HepG2 (cell line): ENCODE measurements at regions not wholly inside any gene's neighbourhood (a gene's known extent, or its start where the extent isn't known, plus 50 kb on each side); places are given as distances from the start of the nearest gene placed in this dataset.

Experiments used
- ATAC-seq: fragments of 200-7000 bp; cut with Tn5 transposase; 3 replicates; pipeline ENCODE4 v1.9.1; 2020; ENCODE audit warnings: mild to moderate bottlenecking, moderate library complexity
- BruUV-seq: library from RNA; stranded (reverse); fragments of 400-500 nt; replicated peaks from 2 replicates; lab custom pipeline; 2021; lab: Mats Ljungman, UMichigan
- CTCF ChIA-PET: fragments of 300-600 bp; formaldehyde crosslinking; extraction: SDS; loops from one replicate; lab custom pipeline; 2021; ENCODE audit warnings: low total read pairs, inconsistent platforms, low intra/inter-chr PET ratio; lab: Yijun Ruan, JAX
- POLR2A ChIA-PET: fragments of 350-600 bp; sonication (Branson Sonifier 250); formaldehyde crosslinking; loops from one replicate; lab custom pipeline; 2020; ENCODE audit warnings: antibody characterized with exemption, inconsistent platforms; lab: Yijun Ruan, JAX
- DNase-seq: peaks from one replicate; pipeline ENCODE4 v3.0.0-alpha.2; 2015; ENCODE audit warnings: low spot score
- FAIRE-seq: peaks from 3 replicates; lab custom pipeline; 2011; peaks lifted over from hg19 to GRCh38; lab: Jason Lieb, UNC
- H2AFZ ChIP-seq: one replicate; pipeline ENCODE4 v1.6.1; 2011; ENCODE audit warnings: low read length, inconsistent platforms
- H3K27ac ChIP-seq: fragments of 300-600 bp; 3 replicates; pipeline ENCODE4 v1.8.0; 2011; ENCODE audit warnings: mixed run types, mild to moderate bottlenecking, mixed read lengths, low read length, inconsistent platforms; ENCODE audit not compliant: insufficient read depth; ENCODE audit errors: extremely low read length
- H3K27me3 ChIP-seq, 2 experiments: fragments of 200-600 bp in 1 of 2; 2 replicates in 1 of 2; 3 replicates in 1 of 2; pipeline versions ENCODE4 v1.6.0 to v1.8.0; 2011; ENCODE audit warnings: low read length in 2 of 2, mild to moderate bottlenecking in 2 of 2, moderate library complexity in 2 of 2, inconsistent platforms in 1 of 2; ENCODE audit not compliant: insufficient read depth in 2 of 2, control insufficient read depth in 1 of 2
- H3K36me3 ChIP-seq, 2 experiments: fragments of 200-600 bp in 1 of 2; replicated peaks in 1 of 2; 2 replicates in 1 of 2; 3 replicates in 1 of 2; pipeline versions ENCODE4 v1.5.1 to v1.8.0; 2011; ENCODE audit warnings: low read length in 2 of 2, inconsistent platforms in 1 of 2; ENCODE audit not compliant: insufficient read depth in 2 of 2, control insufficient read depth in 1 of 2
- H3K4me1 ChIP-seq: 2 replicates; pipeline ENCODE4 v1.5.1; 2012; ENCODE audit warnings: low read length, inconsistent platforms; ENCODE audit not compliant: insufficient read depth
- H3K4me2 ChIP-seq: 2 replicates; pipeline ENCODE4 v1.6.0; 2011; ENCODE audit warnings: low read depth, low read length, inconsistent platforms
- H3K4me3 ChIP-seq, 3 experiments: fragments of 200-600 bp in 1 of 3; sonication (generic), shearing (Covaris generic) in 1 of 3; replicated peaks in 1 of 3; 2 replicates each; pipeline ENCODE4 v1.5.1; 2011 to 2016; ENCODE audit warnings: low read length in 3 of 3, inconsistent platforms in 2 of 3, low read depth in 2 of 3, mild to moderate bottlenecking in 2 of 3, control low read depth in 1 of 3, mixed read lengths in 1 of 3; ENCODE audit not compliant: insufficient read depth in 1 of 3
- H3K79me2 ChIP-seq: one replicate; pipeline ENCODE4 v1.6.1; 2011; ENCODE audit warnings: low read length, inconsistent platforms; ENCODE audit not compliant: insufficient read depth
- H3K9ac ChIP-seq: 2 replicates; pipeline ENCODE4 v1.6.0; 2011; ENCODE audit warnings: mild to moderate bottlenecking, low read depth, low read length, inconsistent platforms; ENCODE audit not compliant: insufficient read depth
- H3K9me3 ChIP-seq: 2 replicates; pipeline ENCODE4 v1.5.1; 2012; ENCODE audit warnings: mild to moderate bottlenecking, low read length
- H4K20me1 ChIP-seq: 2 replicates; pipeline ENCODE4 v1.6.0; 2011; ENCODE audit warnings: inconsistent platforms, mild to moderate bottlenecking, low read length, moderate library complexity; ENCODE audit not compliant: insufficient read depth
- AKAP8 ChIP-seq: sonication (generic); formaldehyde crosslinking; IDR thresholded peaks from 2 replicates; pipeline ENCODE4 v1.5.1; 2020; ENCODE audit warnings: mild to moderate bottlenecking, missing genetic modification reagents
- HIVEP1 ChIP-seq: sonication (generic); formaldehyde crosslinking; IDR thresholded peaks from 2 replicates; pipeline ENCODE4 v1.4.0; 2020; ENCODE audit warnings: mild to moderate bottlenecking, missing genetic modification reagents
- HNRNPLL ChIP-seq: fragments of 200-400 bp; formaldehyde crosslinking; IDR thresholded peaks from 2 replicates; pipeline ENCODE4 v1.6.1; 2017; ENCODE audit warnings: mild to moderate bottlenecking, low read depth, low read length; ENCODE audit not compliant: poor library complexity, severe bottlenecking
- JUN ChIP-seq: sonication (generic); formaldehyde crosslinking; IDR thresholded peaks from 2 replicates; pipeline ENCODE4 v1.4.0; 2020; ENCODE audit warnings: mild to moderate bottlenecking, missing genetic modification reagents
- NR2F6 ChIP-seq, 2 experiments: IDR thresholded peaks; 2 replicates each; pipeline ENCODE4 v1.6.1; 2016; ENCODE audit warnings: antibody characterized with exemption in 1 of 2, mild to moderate bottlenecking in 1 of 2
- NR3C1 ChIP-seq: sonication (generic); formaldehyde crosslinking; IDR thresholded peaks from 2 replicates; pipeline ENCODE4 v1.4.0; 2020; ENCODE audit warnings: missing genetic modification reagents
- PHF21A ChIP-seq: sonication (generic); formaldehyde crosslinking; IDR thresholded peaks from 2 replicates; pipeline ENCODE4 v1.5.0; 2020; ENCODE audit warnings: mild to moderate bottlenecking, missing genetic modification reagents
- PPARG ChIP-seq: conservative IDR thresholded peaks from 2 replicates; pipeline ENCODE4 v1.6.1; 2016; ENCODE audit warnings: missing biosample characterization, missing genetic modification reagents
- SRSF4 ChIP-seq: fragments of 200-400 bp; formaldehyde crosslinking; IDR thresholded peaks from one replicate; pipeline ENCODE4 v1.6.1; 2018; ENCODE audit warnings: mild to moderate bottlenecking, low read depth, low read length, moderate library complexity; ENCODE audit not compliant: poor library complexity, severe bottlenecking
- ZBTB1 ChIP-seq: sonication (generic); formaldehyde crosslinking; IDR thresholded peaks from 2 replicates; pipeline ENCODE4 v1.4.0; 2020; ENCODE audit warnings: missing genetic modification reagents, borderline replicate concordance
- ZIK1 ChIP-seq: sonication (generic); formaldehyde crosslinking; IDR thresholded peaks from 2 replicates; pipeline ENCODE4 v1.5.0; 2020; ENCODE audit warnings: mild to moderate bottlenecking, low read depth, missing genetic modification reagents, borderline replicate concordance
- ZNF350 ChIP-seq: sonication (generic); formaldehyde crosslinking; IDR thresholded peaks from 2 replicates; pipeline ENCODE4 v1.4.0; 2020; ENCODE audit warnings: mild to moderate bottlenecking, low read depth, missing genetic modification reagents, borderline replicate concordance
- ZNF773 ChIP-seq: sonication (generic); formaldehyde crosslinking; IDR thresholded peaks from 2 replicates; pipeline ENCODE4 v1.4.0; 2020; ENCODE audit warnings: missing genetic modification reagents, borderline replicate concordance
- WGBS: methylation state at CpG from one replicate; pipeline ENCODE4 v1.1.6; 2017; ENCODE audit warnings: low lambda C conversion rate; 5-methylcytosine and 5-hydroxymethylcytosine counted together
- in situ Hi-C: cut with HindIII; loops from 2 replicates; pipeline ENCODE4 v1.10.0; 2017; ENCODE audit warnings: low pct_unique_long_range_greater_than_20kb; ENCODE audit not compliant: extremely low pct_ligation_motif_present
- intact Hi-C: fragments of 100-400 bp; cut with micrococcal nuclease; formaldehyde crosslinking; loops from one replicate; pipeline ENCODE4 v1.10.0; 2022; ENCODE audit not compliant: unreplicated experiment
- TF ChIP-seq, protein P1 (sequence below): sonication (generic); formaldehyde crosslinking; conservative IDR thresholded peaks from 2 replicates; pipeline ENCODE4 v1.4.0; 2020; ENCODE audit warnings: missing genetic modification reagents
- TF ChIP-seq, protein P2 (sequence below): sonication (generic); formaldehyde crosslinking; conservative IDR thresholded peaks from 2 replicates; pipeline ENCODE4 v1.4.0; 2020; ENCODE audit warnings: mild to moderate bottlenecking, missing genetic modification reagents, moderate library complexity
- TF ChIP-seq, protein P3 (sequence below): sonication (generic); formaldehyde crosslinking; IDR thresholded peaks from 2 replicates; pipeline ENCODE4 v1.4.0; 2020; ENCODE audit warnings: mild to moderate bottlenecking, missing genetic modification reagents
- TF ChIP-seq, protein P4 (sequence below): sonication (generic); formaldehyde crosslinking; IDR thresholded peaks from 2 replicates; pipeline ENCODE4 v1.4.0; 2020; ENCODE audit warnings: missing genetic modification reagents
- TF ChIP-seq, protein P5 (sequence below): sonication (generic); formaldehyde crosslinking; IDR thresholded peaks from 2 replicates; pipeline ENCODE4 v1.5.1; 2020; ENCODE audit warnings: missing genetic modification reagents, mild to moderate bottlenecking, borderline replicate concordance

DNA sequence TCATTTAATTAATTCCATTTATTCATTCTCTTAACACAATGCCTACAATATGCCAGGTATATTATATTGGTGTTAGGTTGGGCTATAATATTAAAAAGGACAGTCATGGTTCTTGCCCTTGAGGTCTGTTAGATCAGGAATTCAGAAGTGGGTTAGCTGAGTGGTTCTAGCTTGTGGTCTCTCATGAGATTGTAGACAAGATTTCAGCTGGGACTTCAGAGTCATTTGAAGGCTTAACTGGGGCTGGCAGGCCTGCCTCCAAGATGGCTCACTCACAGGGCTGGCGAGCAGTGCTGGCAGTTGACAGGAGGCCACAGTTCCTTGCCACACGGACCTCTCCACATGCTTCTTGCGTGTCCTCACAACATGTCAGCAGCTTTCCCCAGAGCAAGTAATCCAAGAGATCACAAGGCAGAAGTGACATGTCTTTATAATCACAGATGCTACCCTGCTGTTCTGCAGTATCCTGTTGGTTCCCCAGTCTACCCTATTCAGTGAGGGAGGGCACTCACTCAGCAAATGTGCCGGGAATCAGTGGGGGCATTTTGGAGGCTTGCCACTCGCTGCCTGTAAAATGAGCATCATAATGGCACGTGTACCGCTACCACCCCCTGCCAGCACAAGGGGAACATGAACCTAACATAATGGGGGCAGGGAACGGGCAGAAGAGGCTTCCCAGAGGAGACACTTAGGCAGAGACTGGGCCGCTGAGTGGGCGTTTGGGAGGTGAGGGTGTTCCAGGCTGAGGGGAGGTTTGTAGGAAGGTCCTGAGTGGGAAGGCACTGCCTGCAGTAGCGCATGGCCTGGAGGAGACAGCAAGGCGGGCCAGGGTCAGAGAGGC lies 70.0 kb downstream of the EXOSC2 start:
- ChIA-PET CTCF (no interaction called here), POLR2A (no interaction called here)
- no peak for TF ChIP-seq ZNF350 (CRISPR knock-in tag)
- TF ChIP-seq NR2F6 (IDR thresholded peaks at IDR 0.05): no peak
- TF ChIP-seq NR2F6 (CRISPR knock-in tag; IDR thresholded peaks at IDR 0.05): no peak
- TF ChIP-seq PHF21A: no peak
- no peak for TF ChIP-seq ZIK1 (CRISPR knock-in tag)
- TF ChIP-seq SRSF4: no peak
- no peak for TF ChIP-seq NR3C1 (CRISPR knock-in tag)
- no peak for TF ChIP-seq HNRNPLL
- TF ChIP-seq, protein P1, sequence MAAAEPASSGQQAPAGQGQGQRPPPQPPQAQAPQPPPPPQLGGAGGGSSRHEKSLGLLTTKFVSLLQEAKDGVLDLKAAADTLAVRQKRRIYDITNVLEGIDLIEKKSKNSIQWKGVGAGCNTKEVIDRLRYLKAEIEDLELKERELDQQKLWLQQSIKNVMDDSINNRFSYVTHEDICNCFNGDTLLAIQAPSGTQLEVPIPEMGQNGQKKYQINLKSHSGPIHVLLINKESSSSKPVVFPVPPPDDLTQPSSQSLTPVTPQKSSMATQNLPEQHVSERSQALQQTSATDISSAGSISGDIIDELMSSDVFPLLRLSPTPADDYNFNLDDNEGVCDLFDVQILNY (CRISPR knock-in tag): no peak
- TF ChIP-seq ZNF773 (CRISPR knock-in tag): no peak
- TF ChIP-seq AKAP8: no peak
- TF ChIP-seq, protein P2, sequence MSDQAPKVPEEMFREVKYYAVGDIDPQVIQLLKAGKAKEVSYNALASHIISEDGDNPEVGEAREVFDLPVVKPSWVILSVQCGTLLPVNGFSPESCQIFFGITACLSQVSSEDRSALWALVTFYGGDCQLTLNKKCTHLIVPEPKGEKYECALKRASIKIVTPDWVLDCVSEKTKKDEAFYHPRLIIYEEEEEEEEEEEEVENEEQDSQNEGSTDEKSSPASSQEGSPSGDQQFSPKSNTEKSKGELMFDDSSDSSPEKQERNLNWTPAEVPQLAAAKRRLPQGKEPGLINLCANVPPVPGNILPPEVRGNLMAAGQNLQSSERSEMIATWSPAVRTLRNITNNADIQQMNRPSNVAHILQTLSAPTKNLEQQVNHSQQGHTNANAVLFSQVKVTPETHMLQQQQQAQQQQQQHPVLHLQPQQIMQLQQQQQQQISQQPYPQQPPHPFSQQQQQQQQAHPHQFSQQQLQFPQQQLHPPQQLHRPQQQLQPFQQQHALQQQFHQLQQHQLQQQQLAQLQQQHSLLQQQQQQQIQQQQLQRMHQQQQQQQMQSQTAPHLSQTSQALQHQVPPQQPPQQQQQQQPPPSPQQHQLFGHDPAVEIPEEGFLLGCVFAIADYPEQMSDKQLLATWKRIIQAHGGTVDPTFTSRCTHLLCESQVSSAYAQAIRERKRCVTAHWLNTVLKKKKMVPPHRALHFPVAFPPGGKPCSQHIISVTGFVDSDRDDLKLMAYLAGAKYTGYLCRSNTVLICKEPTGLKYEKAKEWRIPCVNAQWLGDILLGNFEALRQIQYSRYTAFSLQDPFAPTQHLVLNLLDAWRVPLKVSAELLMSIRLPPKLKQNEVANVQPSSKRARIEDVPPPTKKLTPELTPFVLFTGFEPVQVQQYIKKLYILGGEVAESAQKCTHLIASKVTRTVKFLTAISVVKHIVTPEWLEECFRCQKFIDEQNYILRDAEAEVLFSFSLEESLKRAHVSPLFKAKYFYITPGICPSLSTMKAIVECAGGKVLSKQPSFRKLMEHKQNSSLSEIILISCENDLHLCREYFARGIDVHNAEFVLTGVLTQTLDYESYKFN: no peak
- no peak for TF ChIP-seq ZBTB1 (CRISPR knock-in tag)
- TF ChIP-seq JUN (CRISPR knock-in tag): no peak
- TF ChIP-seq HIVEP1 (CRISPR knock-in tag): no peak
- TF ChIP-seq, protein P3, sequence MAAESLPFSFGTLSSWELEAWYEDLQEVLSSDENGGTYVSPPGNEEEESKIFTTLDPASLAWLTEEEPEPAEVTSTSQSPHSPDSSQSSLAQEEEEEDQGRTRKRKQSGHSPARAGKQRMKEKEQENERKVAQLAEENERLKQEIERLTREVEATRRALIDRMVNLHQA (CRISPR knock-in tag): no peak
- no peak for TF ChIP-seq PPARG (CRISPR knock-in tag)
- TF ChIP-seq, protein P4, sequence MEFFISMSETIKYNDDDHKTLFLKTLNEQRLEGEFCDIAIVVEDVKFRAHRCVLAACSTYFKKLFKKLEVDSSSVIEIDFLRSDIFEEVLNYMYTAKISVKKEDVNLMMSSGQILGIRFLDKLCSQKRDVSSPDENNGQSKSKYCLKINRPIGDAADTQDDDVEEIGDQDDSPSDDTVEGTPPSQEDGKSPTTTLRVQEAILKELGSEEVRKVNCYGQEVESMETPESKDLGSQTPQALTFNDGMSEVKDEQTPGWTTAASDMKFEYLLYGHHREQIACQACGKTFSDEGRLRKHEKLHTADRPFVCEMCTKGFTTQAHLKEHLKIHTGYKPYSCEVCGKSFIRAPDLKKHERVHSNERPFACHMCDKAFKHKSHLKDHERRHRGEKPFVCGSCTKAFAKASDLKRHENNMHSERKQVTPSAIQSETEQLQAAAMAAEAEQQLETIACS: no peak
- TF ChIP-seq, protein P5, sequence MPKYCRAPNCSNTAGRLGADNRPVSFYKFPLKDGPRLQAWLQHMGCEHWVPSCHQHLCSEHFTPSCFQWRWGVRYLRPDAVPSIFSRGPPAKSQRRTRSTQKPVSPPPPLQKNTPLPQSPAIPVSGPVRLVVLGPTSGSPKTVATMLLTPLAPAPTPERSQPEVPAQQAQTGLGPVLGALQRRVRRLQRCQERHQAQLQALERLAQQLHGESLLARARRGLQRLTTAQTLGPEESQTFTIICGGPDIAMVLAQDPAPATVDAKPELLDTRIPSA (CRISPR knock-in tag): no peak
- Histone ChIP-seq H3K4me2 (no peak overlapping the region), H3K9ac (no peak overlapping the region), H3K36me3 (no peaks in the 10 kb centered on the region), H2AFZ (no peak overlapping the region), H3K27me3 (no peaks in the 10 kb centered on the region), H3K9me3 (no peaks in the 10 kb centered on the region), H4K20me1 (no peaks in the 10 kb centered on the region; the same call in 1 of the 2 replicates), H3K4me1 (peaks cover 14% of the 10 kb centered on the region), H3K79me2 (peaks cover 5% of the 10 kb centered on the region), H3K4me3 (no peak overlapping the region), H3K27ac (no peak overlapping the region)
- in situ Hi-C loops (no loop called here), intact Hi-C loops (no loop called here)
- FAIRE-seq (no peak), DNase-seq (no peak), ATAC-seq (no peak)
- 100% methylated on average over 7 of the region's 12 CpGs for WGBS
- no TSS peak for BruUV-seq
